Esophagus muscularis mucosa (tissue), 4 donors: ENCODE measurements at regions not wholly inside any gene's neighbourhood (a gene's known extent, or its start where the extent isn't known, plus 50 kb on each side); places are given as distances from the start of the nearest gene placed in this dataset.

ENCODE experiments used
- DNase-seq: peaks from one replicate; pipeline ENCODE4 v3.0.0-alpha.2; 2017; ENCODE audit errors: extremely low spot score
- H3K27ac ChIP-seq, 4 donors: fragments of 200-600 bp; sonication (generic); replicated peaks in 1 of 4; 1 replicate in 3 of 4; 2 replicates in 1 of 4; pipeline ENCODE4 v1.5.1; 2016 to 2019; ENCODE audit warnings: mild to moderate bottlenecking in 1 of 4
- H3K27me3 ChIP-seq, 4 donors: fragments of 200-600 bp; sonication (generic); one replicate each; pipeline versions ENCODE4 v1.5.1 to v1.6.0; 2016 to 2019
- H3K36me3 ChIP-seq, 4 donors: fragments of 200-600 bp; sonication (generic); one replicate each; pipeline ENCODE4 v1.5.1; 2016 to 2019
- H3K4me1 ChIP-seq, 4 donors: fragments of 200-600 bp; sonication (generic); one replicate each; pipeline ENCODE4 v1.5.1; 2016 to 2019
- H3K4me3 ChIP-seq, 4 donors: fragments of 200-600 bp; sonication (generic); 1 replicate in 2 of 4; 2 replicates in 2 of 4; pipeline ENCODE4 v1.5.1; 2016 to 2019; ENCODE audit warnings: mild to moderate bottlenecking in 4 of 4, moderate library complexity in 1 of 4
- H3K9me3 ChIP-seq, 4 donors: fragments of 200-600 bp; sonication (generic); 1 replicate in 3 of 4; 2 replicates in 1 of 4; pipeline ENCODE4 v1.5.1; 2016 to 2019
- CTCF ChIP-seq, 3 experiments: fragments of 200-600 bp in 2 of 3; fragments of 450-650 bp in 1 of 3; sonication (generic) in 2 of 3; IDR thresholded peaks; one replicate each; pipeline ENCODE4 v1.5.1; 2017 to 2019; ENCODE audit warnings: antibody characterized with exemption in 3 of 3, mild to moderate bottlenecking in 2 of 3, moderate library complexity in 1 of 3
- EP300 ChIP-seq: sonication (generic); formaldehyde crosslinking; IDR thresholded peaks from one replicate; pipeline ENCODE4 v1.6.1; 2017; ENCODE audit warnings: antibody characterized with exemption
- POLR2A ChIP-seq: fragments of 450-650 bp; IDR thresholded peaks from one replicate; pipeline ENCODE4 v1.6.1; 2017; ENCODE audit warnings: antibody characterized with exemption, moderate library complexity, mild to moderate bottlenecking, low read depth
- POLR2AphosphoS5 ChIP-seq, 2 donors: sonication (generic); formaldehyde crosslinking; IDR thresholded peaks; one replicate each; pipeline ENCODE4 v1.6.1; 2017; ENCODE audit warnings: antibody characterized with exemption in 2 of 2
- WGBS: methylation state at CpG from one replicate; pipeline ENCODE4 v1.1.5; 2018; 5-methylcytosine and 5-hydroxymethylcytosine counted together
- intact Hi-C: fragments of 100-400 bp; cut with DNase I; formaldehyde crosslinking; loops from one replicate; pipeline ENCODE4 v1.15.1; 2023

- peaks cover 0 to 7% (median 0%) of the 10 kb centered on the region in 4 donors for H3K27me3 ChIP-seq
- H3K27ac ChIP-seq: no peak overlapping the region
- H3K4me1 ChIP-seq: no peaks in the 10 kb centered on the region
- no peak overlapping the region for H3K4me3 ChIP-seq
- H3K36me3 ChIP-seq: no peaks in the 10 kb centered on the region
- WGBS: 79% methylated on average over 17 of the region's 17 CpGs
- intact Hi-C loops: no loop called here
- peak; percentile 83 for DNase-seq
- peaks cover 0 to 22% (median 16%) of the 10 kb centered on the region in 4 donors for H3K9me3 ChIP-seq
- TF ChIP-seq POLR2AphosphoS5 (IDR thresholded peaks at IDR 0.05): no peak
- no peak for TF ChIP-seq CTCF (IDR thresholded peaks at IDR 0.05)
- no peak for TF ChIP-seq POLR2A
- no peak for TF ChIP-seq EP300
Observed at GRCh38 chr5:2239201-2239910, 356.6 kb upstream of the IRX4 start.

- DNase-seq: no peak
- intact Hi-C loops: no loop called here
- Histone ChIP-seq H3K9me3 (peaks cover 0 to 22% (median 16%) of the 10 kb centered on the region in 4 donors), H3K4me1 (no peaks in the 10 kb centered on the region), H3K27ac (no peak overlapping the region), H3K4me3 (no peak overlapping the region), H3K27me3 (peaks cover 0 to 7% (median 0%) of the 10 kb centered on the region in 4 donors), H3K36me3 (no peaks in the 10 kb centered on the region)
- 87% methylated on average over 6 of the region's 6 CpGs for WGBS
- TF ChIP-seq POLR2A (no peak), CTCF (IDR thresholded peaks at IDR 0.05) (no peak), POLR2AphosphoS5 (IDR thresholded peaks at IDR 0.05) (no peak)
Observed at GRCh38 chr5:2238732-2239131, 356.0 kb upstream of the IRX4 start.

- Histone ChIP-seq H3K4me3 (no peak overlapping the region), H3K9me3 (no peaks in the 10 kb centered on the region), H3K4me1 (no peaks in the 10 kb centered on the region), H3K27ac (no peak overlapping the region), H3K27me3 (peaks cover 0 to 24% (median 0%) of the 10 kb centered on the region in 4 donors), H3K36me3 (no peaks in the 10 kb centered on the region)
- intact Hi-C loops: no loop called here
- no peak for DNase-seq
- 43% methylated on average over 3 of the region's 3 CpGs for WGBS
- TF ChIP-seq POLR2AphosphoS5 (IDR thresholded peaks at IDR 0.05) (no peak), CTCF (IDR thresholded peaks at IDR 0.05) (no peak), POLR2A (no peak)
Observed at GRCh38 chr5:2227433-2227832, 344.7 kb upstream of the IRX4 start.

GRCh38 chr5:2224689-2225088 lies 342.0 kb upstream of the IRX4 start:
- DNase-seq: no peak
- Histone ChIP-seq H3K36me3 (no peaks in the 10 kb centered on the region), H3K27ac (no peak overlapping the region), H3K4me3 (no peak overlapping the region), H3K9me3 (no peaks in the 10 kb centered on the region), H3K27me3 (peaks cover 0 to 43% (median 0%) of the 10 kb centered on the region in 4 donors), H3K4me1 (no peaks in the 10 kb centered on the region)
- 88% methylated on average over 13 of the region's 13 CpGs for WGBS
- intact Hi-C loops: no loop called here
- TF ChIP-seq CTCF (IDR thresholded peaks at IDR 0.05) (no peak), POLR2A (no peak), POLR2AphosphoS5 (IDR thresholded peaks at IDR 0.05) (no peak), EP300 (no peak)

GRCh38 chr5:2223303-2223702 lies 340.6 kb upstream of the IRX4 start:
- Histone ChIP-seq H3K4me1 (no peaks in the 10 kb centered on the region), H3K27me3 (peaks cover 0 to 43% (median 0%) of the 10 kb centered on the region in 4 donors), H3K36me3 (no peaks in the 10 kb centered on the region), H3K9me3 (no peaks in the 10 kb centered on the region), H3K27ac (no peak overlapping the region), H3K4me3 (no peak overlapping the region)
- intact Hi-C loops: no loop called here
- 83% methylated on average over 15 of the region's 15 CpGs for WGBS
- no peak for DNase-seq
- TF ChIP-seq EP300 (no peak), POLR2AphosphoS5 (IDR thresholded peaks at IDR 0.05) (no peak), CTCF (IDR thresholded peaks at IDR 0.05) (no peak), POLR2A (no peak)
